ENCODE measurements at regions not wholly inside any gene's neighbourhood (a gene's known extent, or its start where the extent isn't known, plus 50 kb on each side); places are given as distances from the start of the nearest gene placed in this dataset.
"Not testable (repeated sequence)": the region's sequence is repeated elsewhere in the genome, so short reads cannot be mapped to it uniquely, and the experiment has no call there.

DNA sequence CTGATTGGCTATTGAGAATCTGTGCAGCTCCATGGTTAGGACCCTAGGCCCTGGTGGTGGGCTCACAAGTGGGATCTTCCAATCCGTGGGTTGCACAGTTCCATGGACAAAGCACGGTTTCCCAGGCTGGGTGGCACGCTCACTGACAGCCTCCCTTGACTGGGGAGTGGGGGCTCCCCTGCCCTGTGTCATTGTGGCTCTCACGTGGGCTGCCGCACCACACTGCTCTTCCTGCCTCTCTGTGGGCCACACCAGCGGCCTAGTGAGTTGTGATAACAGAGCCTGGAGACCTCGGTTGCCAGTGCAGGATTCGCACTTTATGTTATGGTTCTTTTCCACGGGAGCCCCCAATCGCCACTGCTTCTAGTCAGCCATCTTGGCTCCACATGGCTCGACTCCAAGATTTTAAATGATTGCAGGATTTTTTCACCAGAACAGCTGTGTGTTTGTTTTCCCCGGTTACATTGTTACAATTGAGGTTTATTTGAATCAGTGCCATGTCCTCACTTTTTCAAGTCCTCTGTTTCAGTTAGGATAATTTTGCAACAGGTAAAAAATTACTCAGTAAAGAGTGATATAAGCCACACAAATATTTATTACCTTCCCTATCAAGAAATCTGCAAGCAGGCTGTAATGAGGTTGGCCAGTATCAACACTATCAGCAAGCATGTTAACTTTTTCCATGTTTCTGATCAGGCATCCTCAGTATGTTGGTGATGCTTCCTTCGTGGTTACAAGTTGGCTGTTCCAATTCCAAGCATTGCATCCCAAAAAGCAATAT, 253.8 kb downstream of the ZNF608 start:
- no peak overlapping the region for H3K4me2 ChIP-seq (ENCODE audit: insufficient read depth, insufficient read length, low read length)
- no peak overlapping the region for H4K5ac ChIP-seq (ENCODE audit: insufficient read length, low read depth, low read length)
- peaks cover 9 to 17% of the 10 kb centered on the region in 2 experiments for H3K4me1 Mint-ChIP-seq
- no peak overlapping the region for H2BK15ac ChIP-seq (ENCODE audit: low read depth, low read length)
- H3K9ac ChIP-seq (ENCODE audit: extremely low read depth, insufficient read length, low read length) = no peak overlapping the region
- no peak overlapping the region for H2BK12ac ChIP-seq (ENCODE audit: insufficient read length, low read depth, low read length)
- peaks cover 30 to 45% (median 31%) of the 10 kb centered on the region in 3 experiments for H3K36me3 Mint-ChIP-seq (ENCODE audit: insufficient read depth in 1 of 3, low read depth in 3 of 3)
- no peaks in the 10 kb centered on the region for H3K27me3 ChIP-seq (ENCODE audit: insufficient read depth, low read length)
- H3K14ac ChIP-seq (ENCODE audit: insufficient read depth, low read length) = no peak overlapping the region
- no peak overlapping the region for H3K27ac ChIP-seq (ENCODE audit: insufficient read length, low read depth, low read length)
- H2AK5ac ChIP-seq (ENCODE audit: insufficient read length, low read length) = no peak overlapping the region
- no peaks in the 10 kb centered on the region for H3K23me2 ChIP-seq (ENCODE audit: insufficient read length, low read depth, low read length, poor library complexity, severe bottlenecking)
- H3K79me1 ChIP-seq (ENCODE audit: insufficient read depth, low read depth, low read length, poor library complexity, severe bottlenecking) = no peaks in the 10 kb centered on the region
- no peak overlapping the region for H3T11ph ChIP-seq (ENCODE audit: low read length)
- H3K18ac ChIP-seq (ENCODE audit: insufficient read length, low read depth, low read length) = no peak overlapping the region
- H2BK20ac ChIP-seq (ENCODE audit: low read depth, low read length, poor library complexity, severe bottlenecking) = no peak overlapping the region
- no peak overlapping the region for H4K8ac ChIP-seq (replicated peaks; ENCODE audit: insufficient read length, low read depth, low read length)
- peaks cover 2% of the 10 kb centered on the region; the same call in 1 of the 2 replicates for H3K27me3 Mint-ChIP-seq (ENCODE audit: low read depth)
- no peak overlapping the region for H3K27ac Mint-ChIP-seq
- H3K4me3 Mint-ChIP-seq = no peak overlapping the region
- WGBS (ENCODE audit: extremely low coverage, insufficient read length, low lambda C conversion rate) = no CpG with 5 or more reads among the region's 13 CpGs
- no peak overlapping the region for H3K23ac ChIP-seq (ENCODE audit: insufficient read length, low read depth, low read length)
- no peaks in the 10 kb centered on the region for H3K79me2 ChIP-seq (ENCODE audit: insufficient read depth, low read length)
- H2BK120ac ChIP-seq (ENCODE audit: low read depth, low read length, poor library complexity, severe bottlenecking) = no peak overlapping the region
- H3K4ac ChIP-seq (ENCODE audit: low read depth, low read length) = no peak overlapping the region
- H4K20me1 ChIP-seq (ENCODE audit: control insufficient read depth, insufficient read depth, insufficient read length) = no peaks in the 10 kb centered on the region
- no peak overlapping the region for H2AFZ ChIP-seq (ENCODE audit: low read length)
- TF ChIP-seq, protein P1, sequence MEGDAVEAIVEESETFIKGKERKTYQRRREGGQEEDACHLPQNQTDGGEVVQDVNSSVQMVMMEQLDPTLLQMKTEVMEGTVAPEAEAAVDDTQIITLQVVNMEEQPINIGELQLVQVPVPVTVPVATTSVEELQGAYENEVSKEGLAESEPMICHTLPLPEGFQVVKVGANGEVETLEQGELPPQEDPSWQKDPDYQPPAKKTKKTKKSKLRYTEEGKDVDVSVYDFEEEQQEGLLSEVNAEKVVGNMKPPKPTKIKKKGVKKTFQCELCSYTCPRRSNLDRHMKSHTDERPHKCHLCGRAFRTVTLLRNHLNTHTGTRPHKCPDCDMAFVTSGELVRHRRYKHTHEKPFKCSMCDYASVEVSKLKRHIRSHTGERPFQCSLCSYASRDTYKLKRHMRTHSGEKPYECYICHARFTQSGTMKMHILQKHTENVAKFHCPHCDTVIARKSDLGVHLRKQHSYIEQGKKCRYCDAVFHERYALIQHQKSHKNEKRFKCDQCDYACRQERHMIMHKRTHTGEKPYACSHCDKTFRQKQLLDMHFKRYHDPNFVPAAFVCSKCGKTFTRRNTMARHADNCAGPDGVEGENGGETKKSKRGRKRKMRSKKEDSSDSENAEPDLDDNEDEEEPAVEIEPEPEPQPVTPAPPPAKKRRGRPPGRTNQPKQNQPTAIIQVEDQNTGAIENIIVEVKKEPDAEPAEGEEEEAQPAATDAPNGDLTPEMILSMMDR (conservative IDR thresholded peaks at IDR 0.05) = no peak
- no peak overlapping the region for H3K56ac ChIP-seq (ENCODE audit: insufficient read length, low read depth, low read length)
- no peak for DNase-seq
- peaks cover 39 to 43% of the 10 kb centered on the region in 2 experiments for H3K9me3 Mint-ChIP-seq
- H3K9me3 ChIP-seq (ENCODE audit: control insufficient read depth, low read depth, low read length) = no peaks in the 10 kb centered on the region
- no peak overlapping the region for H2BK5ac ChIP-seq (ENCODE audit: insufficient read length, low read length)
- no peak overlapping the region for H4K91ac ChIP-seq (ENCODE audit: insufficient read length, low read depth, low read length)
- no peaks in the 10 kb centered on the region; the same call in 1 of the 2 replicates for H3K4me1 ChIP-seq (ENCODE audit: insufficient read depth, low read length)

DNA sequence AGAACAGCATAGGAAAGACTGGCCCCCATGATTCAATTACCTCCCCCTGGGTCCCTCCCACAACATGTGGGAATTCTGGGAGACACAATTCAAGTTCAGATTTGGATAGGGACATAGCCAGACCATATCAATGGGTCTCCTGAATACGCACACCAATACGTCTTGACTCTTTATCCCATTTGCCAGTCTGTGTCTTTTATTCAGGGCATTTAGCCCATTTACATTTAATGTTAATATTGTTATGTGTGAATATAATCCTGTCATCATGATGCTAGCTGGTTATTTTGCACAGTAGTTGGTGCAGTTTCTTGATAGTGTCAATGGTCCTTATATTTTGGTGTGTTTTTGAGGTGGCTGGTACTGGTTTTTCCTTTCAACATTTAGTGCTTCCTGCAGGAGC, 256.1 kb downstream of the ZNF608 start:
- H3K56ac ChIP-seq (ENCODE audit: insufficient read length, low read depth, low read length); H3K4me1 ChIP-seq (ENCODE audit: insufficient read depth, low read length); H3K18ac ChIP-seq (ENCODE audit: insufficient read length, low read depth, low read length); H3K4ac ChIP-seq (ENCODE audit: low read depth, low read length); H3K4me2 ChIP-seq (ENCODE audit: insufficient read depth, insufficient read length, low read length); H3K27me3 Mint-ChIP-seq (ENCODE audit: low read depth); H3K79me1 ChIP-seq (ENCODE audit: insufficient read depth, low read depth, low read length, poor library complexity, severe bottlenecking); H3K14ac ChIP-seq (ENCODE audit: insufficient read depth, low read length); H2AK5ac ChIP-seq (ENCODE audit: insufficient read length, low read length); H3K9me3 ChIP-seq (ENCODE audit: control insufficient read depth, low read depth, low read length); H3K4me1 Mint-ChIP-seq; H3K23me2 ChIP-seq (ENCODE audit: insufficient read length, low read depth, low read length, poor library complexity, severe bottlenecking); H2BK15ac ChIP-seq (ENCODE audit: low read depth, low read length); H2AFZ ChIP-seq (ENCODE audit: low read length); H2BK5ac ChIP-seq (ENCODE audit: insufficient read length, low read length); H2BK20ac ChIP-seq (ENCODE audit: low read depth, low read length, poor library complexity, severe bottlenecking); H2BK120ac ChIP-seq (ENCODE audit: low read depth, low read length, poor library complexity, severe bottlenecking); H3K23ac ChIP-seq (ENCODE audit: insufficient read length, low read depth, low read length); DNase-seq; H4K91ac ChIP-seq (ENCODE audit: insufficient read length, low read depth, low read length); H4K8ac ChIP-seq (replicated peaks; ENCODE audit: insufficient read length, low read depth, low read length); H3K27ac Mint-ChIP-seq; H3K9ac ChIP-seq (ENCODE audit: extremely low read depth, insufficient read length, low read length); H3K4me3 Mint-ChIP-seq; H4K20me1 ChIP-seq (ENCODE audit: control insufficient read depth, insufficient read depth, insufficient read length); H3K79me2 ChIP-seq (ENCODE audit: insufficient read depth, low read length); H2BK12ac ChIP-seq (ENCODE audit: insufficient read length, low read depth, low read length); H3T11ph ChIP-seq (ENCODE audit: low read length); H3K27me3 ChIP-seq (ENCODE audit: insufficient read depth, low read length); H4K5ac ChIP-seq (ENCODE audit: insufficient read length, low read depth, low read length); H3K27ac ChIP-seq (ENCODE audit: insufficient read length, low read depth, low read length): not testable (repeated sequence)
- Mint-ChIP-seq H3K36me3 (ENCODE audit: insufficient read depth in 1 of 3, low read depth in 3 of 3) (peaks cover 35 to 55% (median 43%) of the 10 kb centered on the region in 3 experiments), H3K9me3 (peaks cover 45 to 52% of the 10 kb centered on the region in 2 experiments)
- no CpG with 5 or more reads among the region's 2 CpGs for WGBS (ENCODE audit: extremely low coverage, insufficient read length, low lambda C conversion rate)
